IMR-90 (cell line): ENCODE measurements at regions not wholly inside any gene's neighbourhood (a gene's known extent, or its start where the extent isn't known, plus 50 kb on each side); places are given as distances from the start of the nearest gene placed in this dataset.

Experiments
- ATAC-seq: fragments of 200-7000 bp; cut with Tn5 transposase; 2 replicates; pipeline ENCODE4 v1.9.1; 2020; ENCODE audit warnings: low read depth, mild to moderate bottlenecking, moderate library complexity
- BruUV-seq: library from RNA; stranded (reverse); fragments of 400-500 nt; replicated peaks from 2 replicates; lab custom pipeline; 2021; lab: Mats Ljungman, UMichigan
- CTCF ChIA-PET: fragments of 300-600 bp; formaldehyde crosslinking; extraction: SDS; loops from one replicate; lab custom pipeline; 2021; ENCODE audit warnings: antibody characterized with exemption; lab: Yijun Ruan, JAX
- POLR2A ChIA-PET: fragments of 300-600 bp; sonication (Branson Sonifier 250); formaldehyde crosslinking; loops from one replicate; lab custom pipeline; 2022; ENCODE audit warnings: antibody characterized with exemption; ENCODE audit not compliant: unreplicated experiment; lab: Charles Lee
- DNase-seq: peaks from one replicate; pipeline ENCODE4 v3.0.0; 2013
- H2AFZ ChIP-seq: replicated peaks from 2 replicates; pipeline ENCODE3; 2013; ENCODE audit warnings: low read length, mild to moderate bottlenecking; ENCODE audit not compliant: poor library complexity
- H2AK5ac ChIP-seq: 2 replicates; pipeline ENCODE4 v1.6.1; 2013; ENCODE audit warnings: low read depth, low read length, inconsistent platforms
- H2AK9ac ChIP-seq: replicated peaks from 2 replicates; pipeline ENCODE3; 2013; ENCODE audit warnings: mild to moderate bottlenecking, low read depth, low read length, moderate library complexity; ENCODE audit not compliant: poor library complexity
- H2BK120ac ChIP-seq: 2 replicates; pipeline ENCODE4 v1.6.1; 2013; ENCODE audit warnings: low read depth, low read length, inconsistent platforms
- H2BK15ac ChIP-seq: 3 replicates; pipeline ENCODE4 v1.6.1; 2013; ENCODE audit warnings: low read depth, low read length, inconsistent platforms
- H2BK20ac ChIP-seq: 2 replicates; pipeline ENCODE4 v1.6.1; 2013; ENCODE audit warnings: low read depth, mild to moderate bottlenecking, inconsistent platforms, low read length, moderate library complexity
- H2BK5ac ChIP-seq: 2 replicates; pipeline ENCODE4 v1.6.1; 2013; ENCODE audit warnings: mild to moderate bottlenecking, low read depth, low read length, inconsistent platforms; ENCODE audit not compliant: poor library complexity, severe bottlenecking
- H3K14ac ChIP-seq: replicated peaks from 2 replicates; pipeline ENCODE4 v1.6.1; 2013; ENCODE audit warnings: low read depth, low read length, inconsistent platforms
- H3K18ac ChIP-seq: 2 replicates; pipeline ENCODE4 v1.6.1; 2013; ENCODE audit warnings: low read depth, low read length, control low read depth
- H3K23ac ChIP-seq: 2 replicates; pipeline ENCODE4 v1.6.1; 2013; ENCODE audit warnings: low read depth, low read length, inconsistent platforms
- H3K27ac ChIP-seq: 2 replicates; pipeline ENCODE4 v1.5.1; 2013; ENCODE audit warnings: mild to moderate bottlenecking, control low read depth, low read length; ENCODE audit not compliant: insufficient read depth
- H3K27me3 ChIP-seq: 2 replicates; pipeline ENCODE4 v1.6.1; 2013; ENCODE audit warnings: low read length; ENCODE audit not compliant: control insufficient read depth, insufficient read depth
- H3K36me3 ChIP-seq: 2 replicates; pipeline ENCODE4 v1.6.1; 2013; ENCODE audit warnings: low read length, mixed read lengths; ENCODE audit not compliant: control insufficient read depth, insufficient read depth
- H3K4ac ChIP-seq: 2 replicates; pipeline ENCODE4 v1.6.1; 2013; ENCODE audit warnings: low read depth, low read length, inconsistent platforms
- H3K4me1 ChIP-seq: 2 replicates; pipeline ENCODE4 v1.6.1; 2013; ENCODE audit warnings: low read length, mixed read lengths; ENCODE audit not compliant: control insufficient read depth, insufficient read depth
- H3K4me2 ChIP-seq: 2 replicates; pipeline ENCODE4 v1.6.1; 2013; ENCODE audit warnings: low read depth, mild to moderate bottlenecking, control low read depth, low read length, moderate library complexity
- H3K4me3 ChIP-seq: 2 replicates; pipeline ENCODE4 v1.5.1; 2013; ENCODE audit warnings: low read depth, mild to moderate bottlenecking, control low read depth, low read length, moderate library complexity; ENCODE audit not compliant: insufficient read depth
- H3K56ac ChIP-seq: 2 replicates; pipeline ENCODE4 v1.6.1; 2013; ENCODE audit warnings: low read length, inconsistent platforms; ENCODE audit not compliant: insufficient read depth; ENCODE audit errors: extremely low read depth
- H3K79me1 ChIP-seq, 2 experiments: 2 replicates each; pipeline ENCODE4 v1.6.1; 2013; ENCODE audit warnings: low read length in 2 of 2, inconsistent platforms in 1 of 2, low read depth in 1 of 2
- H3K9ac ChIP-seq: 2 replicates; pipeline ENCODE4 v1.6.1; 2013; ENCODE audit warnings: low read depth, low read length, control low read depth
- H3K9me1 ChIP-seq: 2 replicates; pipeline ENCODE4 v1.6.1; 2013; ENCODE audit warnings: low read length, inconsistent platforms; ENCODE audit not compliant: insufficient read depth
- H3K9me3 ChIP-seq: 2 replicates; pipeline ENCODE4 v1.6.1; 2013; ENCODE audit warnings: low read length; ENCODE audit not compliant: control insufficient read depth, insufficient read depth
- H4K20me1 ChIP-seq: 2 replicates; pipeline ENCODE4 v1.6.1; 2013; ENCODE audit warnings: low read length, inconsistent platforms; ENCODE audit not compliant: insufficient read depth
- H4K5ac ChIP-seq: 2 replicates; pipeline ENCODE4 v1.6.1; 2013; ENCODE audit warnings: mild to moderate bottlenecking, low read depth, low read length, control low read depth
- H4K8ac ChIP-seq, 2 experiments: 2 replicates each; pipeline ENCODE4 v1.6.1; 2013; ENCODE audit warnings: low read depth in 2 of 2, low read length in 2 of 2, control low read depth in 1 of 2, inconsistent platforms in 1 of 2
- H4K91ac ChIP-seq: 2 replicates; pipeline ENCODE4 v1.6.1; 2013; ENCODE audit warnings: low read depth, low read length, inconsistent platforms; ENCODE audit not compliant: insufficient read depth
- CHD1 ChIP-seq: IDR thresholded peaks from 2 replicates; pipeline ENCODE4 v1.6.1; 2012; ENCODE audit warnings: low read depth, low read length, improper control_type of control experiment
- dilution Hi-C: fragments of 300-500 bp; cut with HindIII; formaldehyde crosslinking; loops from one replicate; pipeline ENCODE4 v1.14.3; 2018; ENCODE audit warnings: low sequenced_read_pairs; ENCODE audit not compliant: unreplicated experiment
- in situ Hi-C: fragments of 300-500 bp; cut with MboI; formaldehyde crosslinking; loops from 3 replicates; pipeline ENCODE4 v1.14.3; 2019; ENCODE audit warnings: low sequenced_read_pairs, inconsistent platforms, mixed read lengths
- intact Hi-C: fragments of 100-400 bp; cut with micrococcal nuclease; formaldehyde crosslinking; loops from 2 replicates; pipeline ENCODE4 v1.10.0; 2022

GRCh38 chr12:5345534-5345933, 86.4 kb upstream of the NTF3 start:
- Histone ChIP-seq H3K36me3 (no peaks in the 10 kb centered on the region), H3K14ac (no peak overlapping the region), H3K4me3 (no peak overlapping the region), H4K91ac (no peak overlapping the region), H3K23ac (no peak overlapping the region), H3K9me3 (no peaks in the 10 kb centered on the region), H3K27ac (no peak overlapping the region), H2AFZ (no peak overlapping the region), H2AK5ac (no peak overlapping the region), H2BK15ac (no peak overlapping the region), H3K56ac (no peak overlapping the region), H4K5ac (no peak overlapping the region), H2BK20ac (no peak overlapping the region), H2AK9ac (no peak overlapping the region), H3K4me2 (no peak overlapping the region), H3K27me3 (peaks cover 18% of the 10 kb centered on the region), H3K4ac (no peak overlapping the region), H4K20me1 (no peaks in the 10 kb centered on the region), H3K4me1 (no peaks in the 10 kb centered on the region), H2BK5ac (no peak overlapping the region), H4K8ac (no peak overlapping the region), H3K9me1 (no peaks in the 10 kb centered on the region), H3K18ac (no peak overlapping the region), H3K79me1 (no peaks in the 10 kb centered on the region), H2BK120ac (no peak overlapping the region), H3K9ac (no peak overlapping the region)
- POLR2A ChIA-PET = no interaction called here
- intact Hi-C loops (no loop called here), in situ Hi-C loops (no loop called here), dilution Hi-C loops (no loop called here)
- no TSS peak for BruUV-seq
- no peak for ATAC-seq
- no peak for TF ChIP-seq CHD1
- no peak for DNase-seq
- CTCF ChIA-PET = no interaction called here
